Activated CD8-positive, alpha-beta T cell treated with anti-CD3 and anti-CD28 coated beads, Interleukin-2, amount 10 ng/mL, durations not matched to agents 7 days and 5 days (primary cell): ENCODE measurements at regions not wholly inside any gene's neighbourhood (a gene's known extent, or its start where the extent isn't known, plus 50 kb on each side); places are given as distances from the start of the nearest gene placed in this dataset.
"Not testable (repeated sequence)": the region's sequence is repeated elsewhere in the genome, so short reads cannot be mapped to it uniquely, and the experiment has no call there.

Source experiments
- ATAC-seq: fragments of 150-1000 bp; cut with Tn5 transposase; one replicate; pipeline ENCODE4 v1.10.0; 2021; ENCODE audit warnings: moderate library complexity
- CTCF ChIA-PET: fragments of 350-600 bp; sonication (Branson Sonifier 250); formaldehyde crosslinking; loops from one replicate; lab custom pipeline; 2021; ENCODE audit warnings: antibody characterized with exemption; lab: Charles Lee
- POLR2A ChIA-PET: fragments of 350-600 bp; sonication (Branson Sonifier 250); formaldehyde crosslinking; loops from one replicate; lab custom pipeline; 2021; ENCODE audit warnings: antibody characterized with exemption; lab: Charles Lee
- DNase-seq: peaks from one replicate; pipeline ENCODE4 v3.0.0-alpha.2; 2020
- H3K27ac Mint-ChIP-seq: one replicate; pipeline ENCODE4 v1.8.0; 2021; ENCODE audit warnings: mild to moderate bottlenecking, mixed read lengths
- H3K27me3 Mint-ChIP-seq: one replicate; pipeline ENCODE4 v1.8.0; 2021; ENCODE audit warnings: low read depth, mixed read lengths
- H3K36me3 Mint-ChIP-seq: one replicate; pipeline ENCODE4 v1.8.0; 2021; ENCODE audit warnings: low read depth, mixed read lengths
- H3K4me1 Mint-ChIP-seq: one replicate; pipeline ENCODE4 v1.8.0; 2021; ENCODE audit warnings: low read depth, mixed read lengths
- H3K4me3 Mint-ChIP-seq: one replicate; pipeline ENCODE4 v1.8.0; 2021; ENCODE audit warnings: mild to moderate bottlenecking, mixed read lengths
- H3K9me3 Mint-ChIP-seq: one replicate; pipeline ENCODE4 v1.8.0; 2022; ENCODE audit warnings: mixed read lengths; ENCODE audit not compliant: insufficient read depth

- ATAC-seq, H3K4me3 Mint-ChIP-seq, POLR2A ChIA-PET, H3K9me3 Mint-ChIP-seq, H3K36me3 Mint-ChIP-seq, CTCF ChIA-PET, H3K27ac Mint-ChIP-seq, DNase-seq, H3K4me1 Mint-ChIP-seq: not testable (repeated sequence)
- peaks cover 17% of the 10 kb centered on the region for H3K27me3 Mint-ChIP-seq
Observed at GRCh38 chr4:121616449-121616848, 80.3 kb downstream of the ANXA5 start.

DNA sequence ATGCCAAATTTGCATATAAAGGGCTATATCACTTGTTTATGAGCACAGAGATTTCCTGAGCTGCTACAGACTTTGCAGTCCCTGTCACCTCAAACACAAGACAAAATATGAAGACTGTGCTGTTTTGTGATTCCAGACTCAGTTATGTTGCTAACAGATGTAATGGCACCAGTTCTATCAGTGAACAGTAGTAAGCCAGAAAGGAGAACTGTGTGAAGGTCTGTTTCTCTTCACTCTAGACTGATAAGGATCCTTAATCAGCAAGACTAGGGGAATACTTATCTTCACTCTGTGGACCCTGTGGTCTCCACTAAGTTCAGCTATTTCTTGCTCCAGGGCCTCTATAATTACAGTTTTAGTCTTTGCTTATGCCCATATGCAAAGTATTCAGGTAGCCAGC, 82.7 kb downstream of the ANXA5 start:
- Mint-ChIP-seq H3K4me3 (no peak overlapping the region), H3K9me3 (no peaks in the 10 kb centered on the region), H3K27me3 (peaks cover 9% of the 10 kb centered on the region), H3K27ac (no peak overlapping the region), H3K4me1 (no peaks in the 10 kb centered on the region), H3K36me3 (no peaks in the 10 kb centered on the region)
- ATAC-seq (no peak), DNase-seq (no peak)
- ChIA-PET POLR2A (no interaction called here), CTCF (no interaction called here)

DNA sequence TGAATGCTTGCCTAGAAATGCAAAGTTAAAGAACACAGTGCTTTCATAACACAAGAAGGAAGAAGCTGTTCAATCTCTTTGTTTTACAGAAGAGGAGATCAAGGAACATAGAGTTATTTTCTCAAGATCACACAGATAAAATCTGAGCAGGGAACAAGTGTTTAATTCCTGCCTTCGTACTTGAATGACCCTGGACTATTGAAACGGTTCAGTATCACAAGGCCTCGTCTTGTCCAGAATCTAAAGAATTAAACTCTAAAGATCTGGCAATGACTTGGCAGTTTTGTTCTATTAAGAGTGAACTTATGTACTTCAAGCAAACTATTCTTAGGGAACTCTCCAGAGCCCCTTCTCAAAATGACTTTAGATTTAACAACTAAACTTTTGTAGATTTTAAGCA, 97.7 kb downstream of the ANXA5 start:
- Mint-ChIP-seq H3K9me3 (no peaks in the 10 kb centered on the region), H3K27ac (no peak overlapping the region), H3K4me1 (no peaks in the 10 kb centered on the region), H3K27me3 (peaks cover 6% of the 10 kb centered on the region), H3K4me3 (no peak overlapping the region), H3K36me3 (no peaks in the 10 kb centered on the region)
- ATAC-seq = no peak
- POLR2A ChIA-PET = no interaction called here
- CTCF ChIA-PET = no interaction called here
- no peak for DNase-seq

GRCh38 chr4:121597346-121597934, 99.3 kb downstream of the ANXA5 start:
- Mint-ChIP-seq H3K36me3 (no peaks in the 10 kb centered on the region), H3K27me3 (peaks cover 6% of the 10 kb centered on the region), H3K9me3 (no peaks in the 10 kb centered on the region), H3K4me3 (no peak overlapping the region), H3K4me1 (no peaks in the 10 kb centered on the region), H3K27ac (no peak overlapping the region)
- no peak for ATAC-seq
- POLR2A ChIA-PET = interaction anchor here (0.7 kb wide), 1 partner anchor 14 kb away, joined by 3 read pairs; no protein-coding TSS in a partner anchor
- no peak for DNase-seq
- CTCF ChIA-PET = no interaction called here

DNA sequence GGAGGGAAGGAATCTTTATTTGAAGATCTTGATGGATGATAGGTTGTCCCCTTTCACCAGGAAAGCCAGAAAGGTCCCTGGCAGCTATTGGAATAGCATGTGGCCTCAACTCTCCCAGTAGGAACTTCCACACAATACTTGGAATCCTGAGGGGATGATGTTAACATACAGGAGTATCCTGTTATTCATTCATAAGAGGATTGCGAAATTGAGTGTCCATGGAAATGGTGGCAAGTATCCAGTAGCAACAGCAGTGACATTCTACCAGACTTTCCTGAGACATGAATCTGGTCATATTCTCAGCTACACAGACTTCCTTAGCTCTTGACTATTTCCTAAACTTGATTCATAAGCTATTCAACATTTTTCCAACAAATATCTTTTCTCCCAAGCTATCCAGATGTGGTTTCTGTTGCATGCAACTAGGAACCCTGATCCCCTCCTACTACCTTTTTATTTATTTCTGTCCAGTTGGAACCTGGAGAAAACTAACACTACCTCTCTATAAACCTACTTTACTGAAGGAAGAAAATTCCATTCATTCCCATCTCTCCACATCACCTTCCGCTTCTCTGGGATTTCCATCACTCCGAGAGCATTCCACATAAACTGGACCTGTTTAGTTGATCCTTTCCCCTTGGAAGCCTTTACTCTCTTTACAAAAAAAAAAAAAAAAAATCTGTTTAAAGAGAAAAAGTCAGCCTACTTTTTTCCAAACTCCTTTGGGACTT, 101.8 kb downstream of the ANXA5 start:
- CTCF ChIA-PET = no interaction called here
- POLR2A ChIA-PET = no interaction called here
- Mint-ChIP-seq H3K4me1 (no peaks in the 10 kb centered on the region), H3K36me3 (no peaks in the 10 kb centered on the region), H3K27ac (no peak overlapping the region), H3K4me3 (no peak overlapping the region), H3K9me3 (no peaks in the 10 kb centered on the region), H3K27me3 (peaks cover 4% of the 10 kb centered on the region)
- DNase-seq (no peak), ATAC-seq (no peak)

DNA sequence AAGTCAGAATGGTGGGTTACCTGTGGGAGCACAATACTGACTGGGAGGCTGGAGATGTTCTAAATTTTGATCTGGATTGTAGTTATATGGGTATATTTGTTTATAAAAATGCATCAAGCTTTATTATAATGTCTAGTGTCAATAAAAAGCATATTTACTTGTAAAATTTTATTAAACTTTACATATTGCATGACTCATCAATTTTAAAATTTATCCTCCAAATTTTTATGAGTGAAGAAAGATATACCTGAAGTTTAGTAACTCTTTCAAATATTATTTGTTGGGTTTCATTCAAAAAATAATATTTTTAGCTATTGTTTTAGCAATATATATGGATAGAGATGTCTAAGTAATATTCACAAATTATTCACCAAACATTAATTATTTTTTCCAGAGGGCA, 103.0 kb downstream of the ANXA5 start:
- ATAC-seq (no peak), DNase-seq (no peak)
- Mint-ChIP-seq H3K9me3 (no peaks in the 10 kb centered on the region), H3K36me3 (no peaks in the 10 kb centered on the region), H3K27me3 (peaks cover 5% of the 10 kb centered on the region), H3K4me1 (no peaks in the 10 kb centered on the region), H3K27ac (no peak overlapping the region), H3K4me3 (no peak overlapping the region)
- ChIA-PET CTCF (no interaction called here), POLR2A (no interaction called here)

GRCh38 chr4:121592257-121592656, 104.5 kb downstream of the ANXA5 start:
- H3K4me3 Mint-ChIP-seq, CTCF ChIA-PET, POLR2A ChIA-PET, H3K36me3 Mint-ChIP-seq, H3K9me3 Mint-ChIP-seq, H3K27ac Mint-ChIP-seq, ATAC-seq, H3K4me1 Mint-ChIP-seq, DNase-seq: not testable (repeated sequence)
- H3K27me3 Mint-ChIP-seq = peaks cover 12% of the 10 kb centered on the region

- Mint-ChIP-seq H3K27me3 (peaks cover 23% of the 10 kb centered on the region), H3K4me3 (no peak overlapping the region), H3K4me1 (no peaks in the 10 kb centered on the region), H3K27ac (no peak overlapping the region), H3K36me3 (no peaks in the 10 kb centered on the region), H3K9me3 (no peaks in the 10 kb centered on the region)
- DNase-seq (no peak), ATAC-seq (no peak)
- POLR2A ChIA-PET = no interaction called here
- CTCF ChIA-PET = no interaction called here
Observed at GRCh38 chr4:121584836-121585235, 111.9 kb downstream of the ANXA5 start.

DNA sequence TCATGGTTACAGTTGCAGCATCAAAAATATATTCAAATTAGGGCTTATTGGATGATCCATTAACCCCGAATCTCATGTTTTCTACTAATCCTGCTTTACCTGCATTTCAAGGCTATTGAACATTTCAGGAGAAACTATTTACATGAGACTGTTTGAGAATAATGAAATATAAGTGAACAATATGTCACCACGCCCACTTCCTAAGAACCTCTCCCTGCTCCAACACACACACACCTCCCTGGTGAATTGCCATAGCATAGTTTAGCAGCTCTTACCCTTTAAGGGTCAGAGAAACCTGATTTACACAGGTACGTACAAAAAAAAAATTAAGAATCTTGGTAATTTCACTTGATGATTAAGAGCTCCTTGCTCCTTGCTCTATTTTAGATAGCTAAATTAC, 113.4 kb downstream of the ANXA5 start:
- Mint-ChIP-seq H3K9me3 (no peaks in the 10 kb centered on the region), H3K27ac (no peak overlapping the region)
- POLR2A ChIA-PET = interaction anchor here (0.6 kb wide), 1 partner anchor 14 kb away, joined by 3 read pairs; no protein-coding TSS in a partner anchor

GRCh38 chr4:121582296-121582695, 114.5 kb downstream of the ANXA5 start:
- ChIA-PET CTCF (no interaction called here), POLR2A (no interaction called here)
- Mint-ChIP-seq H3K27ac (no peak overlapping the region), H3K27me3 (peaks cover 15% of the 10 kb centered on the region), H3K4me3 (no peak overlapping the region), H3K36me3 (no peaks in the 10 kb centered on the region), H3K4me1 (no peaks in the 10 kb centered on the region), H3K9me3 (no peaks in the 10 kb centered on the region)
- ATAC-seq = no peak
- no peak for DNase-seq

More for the DNA sequence above, 113.4 kb downstream of the ANXA5 start:
- ATAC-seq = no peak
- H3K4me1 Mint-ChIP-seq = no peaks in the 10 kb centered on the region
- CTCF ChIA-PET = no interaction called here
- no peak overlapping the region for H3K4me3 Mint-ChIP-seq
- no peaks in the 10 kb centered on the region for H3K36me3 Mint-ChIP-seq
- DNase-seq = no peak
- peaks cover 20% of the 10 kb centered on the region for H3K27me3 Mint-ChIP-seq

DNA sequence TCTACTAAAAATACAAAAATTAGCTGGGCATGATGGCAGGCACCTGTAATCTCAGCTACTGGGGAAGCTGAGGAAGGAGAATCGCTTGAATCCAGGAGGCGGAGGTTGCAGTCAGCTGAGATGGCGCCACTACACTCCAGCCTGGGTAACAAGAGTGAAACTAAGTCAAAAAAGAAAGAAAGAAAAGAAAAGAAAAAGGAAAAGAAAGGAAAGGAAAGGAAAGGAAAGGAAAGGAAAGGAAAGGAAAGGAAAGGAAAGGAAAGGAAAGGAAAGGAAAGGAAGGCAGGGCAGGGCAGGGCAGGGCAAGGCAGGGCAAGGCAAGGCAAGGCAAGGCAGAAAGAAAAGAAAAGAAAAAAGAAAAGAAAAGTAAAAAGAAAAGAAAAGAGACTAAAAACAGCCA, 121.4 kb downstream of the ANXA5 start:
- DNase-seq, H3K4me3 Mint-ChIP-seq, H3K27ac Mint-ChIP-seq, H3K9me3 Mint-ChIP-seq, POLR2A ChIA-PET, H3K4me1 Mint-ChIP-seq, H3K27me3 Mint-ChIP-seq, ATAC-seq, H3K36me3 Mint-ChIP-seq, CTCF ChIA-PET: not testable (repeated sequence)

DNA sequence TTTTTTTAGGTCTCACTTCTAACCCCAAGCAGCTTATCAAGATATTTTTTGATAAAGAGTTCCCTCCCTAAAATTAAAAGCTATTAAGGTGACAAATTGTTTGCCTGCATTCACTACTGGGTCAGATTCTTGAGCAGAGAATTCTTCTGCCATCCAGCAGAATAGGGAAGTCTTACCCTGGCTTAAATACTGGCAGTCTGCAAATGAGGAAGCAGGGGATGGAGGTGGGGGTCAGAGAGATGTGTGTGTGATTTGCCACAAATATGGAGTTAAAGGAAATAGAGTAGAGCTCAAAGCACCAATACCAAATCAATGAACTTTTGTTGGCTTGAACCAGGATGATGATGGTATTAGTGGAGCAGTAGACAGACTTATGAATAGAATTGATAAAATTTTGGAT, 122.2 kb downstream of the ANXA5 start:
- Mint-ChIP-seq H3K27me3 (peaks cover 9% of the 10 kb centered on the region), H3K36me3 (no peaks in the 10 kb centered on the region), H3K9me3 (no peaks in the 10 kb centered on the region), H3K4me1 (no peaks in the 10 kb centered on the region), H3K27ac (no peak overlapping the region), H3K4me3 (no peak overlapping the region)
- POLR2A ChIA-PET = no interaction called here
- CTCF ChIA-PET = no interaction called here
- ATAC-seq (no peak), DNase-seq (no peak)
